Glutamatergic neuron (in vitro differentiated cells): ENCODE measurements at regions not wholly inside any gene's neighbourhood (a gene's known extent, or its start where the extent isn't known, plus 50 kb on each side); places are given as distances from the start of the nearest gene placed in this dataset.

Experiments used
- DNase-seq: peaks from one replicate; pipeline ENCODE4 v3.0.0; 2022
- H3K27ac Mint-ChIP-seq: one replicate; pipeline ENCODE4 v1.8.0; 2020; ENCODE audit warnings: mild to moderate bottlenecking, mixed read lengths, inconsistent platforms; ENCODE audit not compliant: unreplicated experiment
- H3K27me3 Mint-ChIP-seq: one replicate; pipeline ENCODE4 v1.8.0; 2020; ENCODE audit warnings: mild to moderate bottlenecking, moderate library complexity, mixed read lengths, inconsistent platforms; ENCODE audit not compliant: unreplicated experiment
- H3K36me3 Mint-ChIP-seq: one replicate; pipeline ENCODE4 v1.8.0; 2020; ENCODE audit warnings: mild to moderate bottlenecking, mixed read lengths, inconsistent platforms; ENCODE audit not compliant: unreplicated experiment
- H3K4me1 Mint-ChIP-seq: one replicate; pipeline ENCODE4 v1.8.0; 2020; ENCODE audit warnings: mild to moderate bottlenecking, low read depth, mixed read lengths, inconsistent platforms; ENCODE audit not compliant: unreplicated experiment
- H3K4me3 Mint-ChIP-seq: one replicate; pipeline ENCODE4 v1.8.0; 2020; ENCODE audit warnings: mild to moderate bottlenecking, mixed read lengths, inconsistent platforms; ENCODE audit not compliant: unreplicated experiment
- H3K9me3 Mint-ChIP-seq: one replicate; pipeline ENCODE4 v1.8.0; 2020; ENCODE audit warnings: mild to moderate bottlenecking, moderate library complexity, mixed read lengths, inconsistent platforms; ENCODE audit not compliant: unreplicated experiment
- TF ChIP-seq, protein P1 (sequence below): fragments of 200-600 bp; sonication (generic); IDR thresholded peaks from one replicate; pipeline ENCODE4 v1.5.0; 2021; ENCODE audit not compliant: partially characterized antibody, unreplicated experiment

- Mint-ChIP-seq H3K4me3 (no peak overlapping the region), H3K36me3 (no peaks in the 10 kb centered on the region), H3K27ac (no peak overlapping the region), H3K9me3 (no peaks in the 10 kb centered on the region), H3K4me1 (no peaks in the 10 kb centered on the region), H3K27me3 (peaks cover 6% of the 10 kb centered on the region)
- DNase-seq, result no peak
- TF ChIP-seq, protein P1, sequence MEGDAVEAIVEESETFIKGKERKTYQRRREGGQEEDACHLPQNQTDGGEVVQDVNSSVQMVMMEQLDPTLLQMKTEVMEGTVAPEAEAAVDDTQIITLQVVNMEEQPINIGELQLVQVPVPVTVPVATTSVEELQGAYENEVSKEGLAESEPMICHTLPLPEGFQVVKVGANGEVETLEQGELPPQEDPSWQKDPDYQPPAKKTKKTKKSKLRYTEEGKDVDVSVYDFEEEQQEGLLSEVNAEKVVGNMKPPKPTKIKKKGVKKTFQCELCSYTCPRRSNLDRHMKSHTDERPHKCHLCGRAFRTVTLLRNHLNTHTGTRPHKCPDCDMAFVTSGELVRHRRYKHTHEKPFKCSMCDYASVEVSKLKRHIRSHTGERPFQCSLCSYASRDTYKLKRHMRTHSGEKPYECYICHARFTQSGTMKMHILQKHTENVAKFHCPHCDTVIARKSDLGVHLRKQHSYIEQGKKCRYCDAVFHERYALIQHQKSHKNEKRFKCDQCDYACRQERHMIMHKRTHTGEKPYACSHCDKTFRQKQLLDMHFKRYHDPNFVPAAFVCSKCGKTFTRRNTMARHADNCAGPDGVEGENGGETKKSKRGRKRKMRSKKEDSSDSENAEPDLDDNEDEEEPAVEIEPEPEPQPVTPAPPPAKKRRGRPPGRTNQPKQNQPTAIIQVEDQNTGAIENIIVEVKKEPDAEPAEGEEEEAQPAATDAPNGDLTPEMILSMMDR, result no peak
Measured at GRCh38 chr2:226643030-226643945, 156.3 kb downstream of the IRS1 start.

DNA sequence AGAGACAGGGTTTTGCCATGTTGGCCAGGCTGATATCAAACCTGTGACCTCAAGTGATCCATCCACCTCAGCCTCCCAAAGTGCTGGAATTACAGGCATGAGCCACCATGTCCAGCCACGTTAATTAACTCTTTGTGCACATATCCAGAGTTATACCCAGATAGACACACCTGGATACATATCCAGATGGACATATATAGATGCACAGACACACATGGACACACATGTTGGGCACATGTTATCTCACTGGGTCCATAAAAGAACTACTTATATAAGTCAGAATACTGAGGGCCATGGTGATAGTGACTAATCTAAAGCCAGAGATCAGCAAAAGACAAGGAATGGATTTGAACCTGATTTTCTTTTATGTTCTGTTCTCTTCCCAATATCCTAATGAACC is 158.6 kb downstream of the IRS1 start:
- Mint-ChIP-seq H3K27ac (no peak overlapping the region), H3K36me3 (no peaks in the 10 kb centered on the region), H3K4me1 (peaks cover 2% of the 10 kb centered on the region), H3K9me3 (no peaks in the 10 kb centered on the region), H3K27me3 (peaks cover 6% of the 10 kb centered on the region), H3K4me3 (no peak overlapping the region)
- TF ChIP-seq, protein P1, result no peak
- no peak for DNase-seq

DNA sequence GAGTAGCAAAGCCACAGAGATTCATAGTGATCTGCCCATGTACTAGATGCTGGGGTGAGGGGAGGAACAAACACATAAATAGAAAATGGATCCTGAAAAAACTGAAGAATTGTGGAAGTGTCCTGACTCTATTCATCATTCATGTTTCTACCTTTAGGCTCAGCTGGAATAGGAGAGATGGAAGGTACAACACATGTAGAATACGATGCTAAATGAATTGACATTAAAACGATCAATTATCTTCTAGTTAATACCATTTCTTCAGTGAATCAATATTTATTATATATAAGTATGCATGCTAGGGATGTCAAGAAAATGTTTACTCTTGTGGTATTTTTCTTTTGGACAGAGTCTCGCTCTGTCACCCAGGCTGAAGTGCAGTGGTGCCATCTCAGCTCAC is 159.1 kb downstream of the IRS1 start:
- peaks cover 2% of the 10 kb centered on the region for H3K4me1 Mint-ChIP-seq

DNA sequence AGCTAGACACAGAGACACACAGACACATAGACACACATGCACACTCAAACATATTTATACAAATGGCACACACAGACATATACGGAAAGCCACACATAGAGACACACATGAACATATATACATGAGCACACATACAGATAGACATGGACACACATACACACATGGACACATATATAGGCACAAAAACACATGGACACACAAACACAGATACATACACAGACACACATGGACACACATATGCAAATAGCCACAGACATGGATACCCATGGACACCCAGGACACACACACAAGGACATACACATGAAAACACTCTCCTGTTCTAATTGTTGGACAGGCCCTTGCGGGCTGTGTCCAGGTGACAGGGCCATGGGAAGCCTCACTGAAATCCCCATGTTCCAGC is 160.1 kb downstream of the IRS1 start:
- Mint-ChIP-seq H3K27ac (no peak overlapping the region), H3K4me1 (peaks cover 2% of the 10 kb centered on the region), H3K9me3 (no peaks in the 10 kb centered on the region), H3K27me3 (peaks cover 5% of the 10 kb centered on the region), H3K36me3 (no peaks in the 10 kb centered on the region), H3K4me3 (no peak overlapping the region)
- TF ChIP-seq, protein P1, result no peak
- no peak for DNase-seq

More for the DNA sequence above, 159.1 kb downstream of the IRS1 start:
- TF ChIP-seq, protein P1, result no peak
- no peak for DNase-seq
- Mint-ChIP-seq H3K4me3 (no peak overlapping the region), H3K9me3 (no peaks in the 10 kb centered on the region), H3K27ac (no peak overlapping the region), H3K27me3 (peaks cover 6% of the 10 kb centered on the region), H3K36me3 (no peaks in the 10 kb centered on the region)

DNA sequence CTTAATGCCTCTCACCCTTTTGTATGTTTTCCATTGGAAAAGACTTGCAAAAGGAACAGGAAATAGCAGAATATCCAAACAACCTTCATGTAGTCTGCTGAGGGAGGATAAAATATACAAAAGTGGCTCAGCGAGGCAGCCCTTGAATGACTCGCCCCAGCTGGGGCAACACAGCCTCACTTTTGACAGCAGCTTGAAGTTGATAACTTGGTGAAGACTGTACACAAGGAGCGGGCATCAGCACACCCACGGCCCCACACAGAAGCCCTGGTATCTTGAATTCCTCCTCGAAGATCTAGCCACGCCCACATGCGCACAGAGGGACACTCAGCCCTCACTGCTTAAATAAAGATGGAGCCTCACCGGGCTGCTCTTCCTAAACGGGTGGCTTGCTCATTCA is 161.0 kb downstream of the IRS1 start:
- no peak for DNase-seq
- peaks cover 5% of the 10 kb centered on the region for H3K27me3 Mint-ChIP-seq
- no peak overlapping the region for H3K27ac Mint-ChIP-seq
- TF ChIP-seq, protein P1, result no peak
- H3K36me3 Mint-ChIP-seq, result no peaks in the 10 kb centered on the region
- H3K4me1 Mint-ChIP-seq, result peaks cover 2% of the 10 kb centered on the region
- no peak overlapping the region for H3K4me3 Mint-ChIP-seq
- no peaks in the 10 kb centered on the region for H3K9me3 Mint-ChIP-seq
